CD14-positive monocyte (primary cell): ENCODE measurements at regions not wholly inside any gene's neighbourhood (a gene's known extent, or its start where the extent isn't known, plus 50 kb on each side); places are given as distances from the start of the nearest gene placed in this dataset.

Source experiments
- DNase-seq, 3 donors: peaks; one replicate each; pipeline ENCODE4 v3.0.0-alpha.2; 2011 to 2022
- H2AFZ ChIP-seq: 2 replicates; pipeline ENCODE4 v1.6.0; 2012; ENCODE audit warnings: mild to moderate bottlenecking, low read depth, low read length, inconsistent platforms; ENCODE audit not compliant: insufficient read depth, poor library complexity, severe bottlenecking
- H3K27ac ChIP-seq, 2 donors: 1 replicate in 1 of 2; 2 replicates in 1 of 2; pipeline ENCODE4 v1.5.1; 2012 to 2013; ENCODE audit warnings: low read length in 2 of 2, control low read depth in 1 of 2, inconsistent platforms in 1 of 2, low read depth in 1 of 2, mild to moderate bottlenecking in 1 of 2
- H3K27me3 ChIP-seq, 2 donors: one replicate each; pipeline versions ENCODE4 v1.6.0 to v1.6.1; 2011 to 2013; ENCODE audit warnings: low read length in 2 of 2; ENCODE audit not compliant: control insufficient read depth in 2 of 2, insufficient read depth in 2 of 2
- H3K36me3 ChIP-seq, 2 donors: replicated peaks in 1 of 2; 1 replicate in 1 of 2; 2 replicates in 1 of 2; pipeline versions ENCODE4 v1.5.1 to v1.6.1; 2012 to 2013; ENCODE audit warnings: low read length in 2 of 2, control low read depth in 1 of 2, inconsistent platforms in 1 of 2, mild to moderate bottlenecking in 1 of 2; ENCODE audit not compliant: insufficient read depth in 2 of 2, control insufficient read depth in 1 of 2
- H3K4me1 ChIP-seq, 2 donors: 1 replicate in 1 of 2; 2 replicates in 1 of 2; pipeline versions ENCODE4 v1.5.1 to v1.6.1; 2012 to 2013; ENCODE audit warnings: low read length in 2 of 2, control low read depth in 1 of 2, inconsistent platforms in 1 of 2, mild to moderate bottlenecking in 1 of 2, moderate library complexity in 1 of 2; ENCODE audit not compliant: insufficient read depth in 2 of 2, control insufficient read depth in 1 of 2
- H3K4me2 ChIP-seq: replicated peaks from 2 replicates; pipeline ENCODE3; 2012; ENCODE audit warnings: low read length, moderate library complexity, mild to moderate bottlenecking; ENCODE audit not compliant: poor library complexity, severe bottlenecking; ENCODE audit errors: extremely low read depth
- H3K4me3 ChIP-seq, 3 experiments: fragments of 200-600 bp in 1 of 3; sonication (generic) in 1 of 3; replicated peaks in 1 of 3; 1 replicate in 2 of 3; 2 replicates in 1 of 3; pipeline ENCODE4 v1.5.1; 2011 to 2013; ENCODE audit warnings: low read length in 3 of 3, mild to moderate bottlenecking in 3 of 3, control low read depth in 2 of 3, low read depth in 2 of 3, inconsistent platforms in 1 of 3, moderate library complexity in 1 of 3
- H3K79me2 ChIP-seq: 2 replicates; pipeline ENCODE4 v1.6.0; 2012; ENCODE audit warnings: mild to moderate bottlenecking, control low read depth, inconsistent platforms, low read length, moderate library complexity; ENCODE audit not compliant: insufficient read depth
- H3K9ac ChIP-seq: 2 replicates; pipeline ENCODE4 v1.6.0; 2017; ENCODE audit warnings: low read length, mild to moderate bottlenecking; ENCODE audit not compliant: insufficient read depth, poor library complexity, severe bottlenecking
- H3K9me3 ChIP-seq, 2 donors: replicated peaks in 1 of 2; 1 replicate in 1 of 2; 2 replicates in 1 of 2; pipeline versions ENCODE4 v1.5.1 to v1.6.1; 2012 to 2013; ENCODE audit warnings: low read length in 2 of 2, control low read depth in 1 of 2; ENCODE audit not compliant: control insufficient read depth in 1 of 2, insufficient read depth in 1 of 2
- H4K20me1 ChIP-seq: 2 replicates; pipeline ENCODE4 v1.6.0; 2012; ENCODE audit warnings: mild to moderate bottlenecking, low read length, control low read depth, moderate library complexity; ENCODE audit not compliant: insufficient read depth
- H3K27ac Mint-ChIP-seq, 7 donors: one replicate each; pipeline ENCODE4 v1.8.0; 2020; ENCODE audit warnings: mild to moderate bottlenecking in 7 of 7, mixed read lengths in 7 of 7, moderate library complexity in 6 of 7, inconsistent platforms in 2 of 7
- H3K27me3 Mint-ChIP-seq, 3 donors: one replicate each; pipeline ENCODE4 v1.8.0; 2021 to 2022; ENCODE audit warnings: low read depth in 3 of 3, mild to moderate bottlenecking in 3 of 3, mixed read lengths in 3 of 3, moderate library complexity in 3 of 3, inconsistent platforms in 1 of 3
- H3K36me3 Mint-ChIP-seq, 2 donors: one replicate each; pipeline ENCODE4 v1.8.0; 2020; ENCODE audit warnings: mixed read lengths in 2 of 2, inconsistent platforms in 1 of 2, mild to moderate bottlenecking in 1 of 2
- H3K4me1 Mint-ChIP-seq: one replicate; pipeline ENCODE4 v1.8.0; 2020; ENCODE audit warnings: mild to moderate bottlenecking, mixed read lengths
- H3K4me3 Mint-ChIP-seq, 2 donors: one replicate each; pipeline ENCODE4 v1.8.0; 2020; ENCODE audit warnings: mild to moderate bottlenecking in 2 of 2, mixed read lengths in 2 of 2, moderate library complexity in 1 of 2
- H3K9me3 Mint-ChIP-seq, 7 donors: one replicate each; pipeline ENCODE4 v1.8.0; 2020 to 2022; ENCODE audit warnings: mixed read lengths in 7 of 7, mild to moderate bottlenecking in 6 of 7, moderate library complexity in 6 of 7, inconsistent platforms in 2 of 7
- CTCF ChIP-seq: fragments of 200-600 bp; IDR thresholded peaks from one replicate; pipeline ENCODE4 v1.8.0; 2022; ENCODE audit warnings: antibody characterized with exemption, mild to moderate bottlenecking
- WGBS: methylation state at CpG from one replicate; pipeline ENCODE4 v1.1.5; 2013; ENCODE audit warnings: missing lambda C conversion rate; ENCODE audit not compliant: insufficient coverage; 5-methylcytosine and 5-hydroxymethylcytosine counted together
- intact Hi-C, 2 donors: fragments of 100-400 bp; cut with micrococcal nuclease; formaldehyde crosslinking; loops; one replicate each; pipeline versions ENCODE4 v1.15.0 to v1.15.1; 2023

GRCh38 chr12:78795934-78796445 is 68.6 kb upstream of the SYT1 start:
- H3K4me1 Mint-ChIP-seq, result no peaks in the 10 kb centered on the region
- no peaks in the 10 kb centered on the region for H3K36me3 Mint-ChIP-seq
- no peak overlapping the region for H3K27ac Mint-ChIP-seq
- no peak overlapping the region for H3K4me3 ChIP-seq
- no peaks in the 10 kb centered on the region for H3K27me3 Mint-ChIP-seq
- no peak overlapping the region for H3K9ac ChIP-seq
- no peaks in the 10 kb centered on the region for H3K4me1 ChIP-seq
- H3K27ac ChIP-seq, result no peak overlapping the region
- no peaks in the 10 kb centered on the region for H3K27me3 ChIP-seq
- peaks cover 2 to 15% (median 6%) of the 10 kb centered on the region in 7 donors for H3K9me3 Mint-ChIP-seq
- no peak for TF ChIP-seq CTCF
- H3K79me2 ChIP-seq, result no peaks in the 10 kb centered on the region
- intact Hi-C loops, result no loop called here
- no peaks in the 10 kb centered on the region for H3K36me3 ChIP-seq
- no peak overlapping the region for H2AFZ ChIP-seq
- peaks cover 0 to 4% of the 10 kb centered on the region in 2 donors for H3K9me3 ChIP-seq
- DNase-seq, result no peak
- H3K4me2 ChIP-seq, result no peak overlapping the region
- no peaks in the 10 kb centered on the region for H4K20me1 ChIP-seq
- H3K4me3 Mint-ChIP-seq, result no peak overlapping the region

- no peaks in the 10 kb centered on the region for H3K27me3 Mint-ChIP-seq
- H3K27me3 ChIP-seq, result no peaks in the 10 kb centered on the region
- no peak overlapping the region for H2AFZ ChIP-seq
- no peak overlapping the region for H3K4me2 ChIP-seq
- no peaks in the 10 kb centered on the region for H3K4me1 Mint-ChIP-seq
- H3K4me1 ChIP-seq, result no peaks in the 10 kb centered on the region
- intact Hi-C loops, result no loop called here
- no peak overlapping the region for H3K27ac Mint-ChIP-seq
- H3K9ac ChIP-seq, result no peak overlapping the region
- no peaks in the 10 kb centered on the region for H4K20me1 ChIP-seq
- peaks cover 0 to 4% of the 10 kb centered on the region in 2 donors for H3K9me3 ChIP-seq
- no CpG with 5 or more reads among the region's 2 CpGs for WGBS
- H3K36me3 ChIP-seq, result no peaks in the 10 kb centered on the region
- no peak for DNase-seq
- no peak for TF ChIP-seq CTCF
- H3K4me3 ChIP-seq, result no peak overlapping the region
- no peaks in the 10 kb centered on the region for H3K36me3 Mint-ChIP-seq
- H3K27ac ChIP-seq, result no peak overlapping the region
- H3K4me3 Mint-ChIP-seq, result no peak overlapping the region
- no peaks in the 10 kb centered on the region for H3K79me2 ChIP-seq
- peaks cover 2 to 15% (median 6%) of the 10 kb centered on the region in 7 donors for H3K9me3 Mint-ChIP-seq
These were observed 67.2 kb upstream of the SYT1 start for GRCh38 chr12:78797196-78797931.
